GM23248 (cell line): ENCODE measurements at regions not wholly inside any gene's neighbourhood (a gene's known extent, or its start where the extent isn't known, plus 50 kb on each side); places are given as distances from the start of the nearest gene placed in this dataset.

Experiments
- EZH2 ChIP-seq: fragments of 200-600 bp; sonication (generic); IDR thresholded peaks from 2 replicates; pipeline ENCODE4 v1.6.1; 2018; ENCODE audit warnings: antibody characterized with exemption, mild to moderate bottlenecking; ENCODE audit not compliant: insufficient read depth, poor library complexity, severe bottlenecking
- EZH2phosphoT487 ChIP-seq: fragments of 200-600 bp; sonication (generic); IDR thresholded peaks from 2 replicates; pipeline ENCODE4 v1.6.1; 2018; ENCODE audit warnings: antibody characterized with exemption, moderate library complexity, mild to moderate bottlenecking, low read depth; ENCODE audit not compliant: insufficient read depth

DNA sequence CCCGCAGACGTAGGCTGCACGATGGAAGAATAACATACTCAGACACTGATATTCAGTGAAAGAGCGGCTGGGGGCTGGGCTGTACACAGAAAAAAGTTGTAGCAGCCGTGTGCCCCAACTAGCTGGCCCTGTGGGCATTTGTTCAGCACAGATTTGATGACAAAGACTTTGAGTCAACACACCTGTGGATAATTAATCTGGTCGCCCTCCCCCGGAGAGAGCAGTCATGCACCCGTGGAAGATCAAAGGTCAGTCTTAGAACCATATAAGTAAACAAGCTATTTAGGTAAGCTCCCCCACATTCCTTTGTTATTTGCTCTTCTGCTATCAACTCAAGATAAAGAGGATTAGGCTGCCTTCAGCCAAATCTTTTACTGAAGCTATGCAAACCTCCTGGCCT lies 148.4 kb upstream of the HMCN1 start:
- TF ChIP-seq EZH2 (no peak), EZH2phosphoT487 (no peak)
